H1 (cell line): ENCODE measurements at regions not wholly inside any gene's neighbourhood (a gene's known extent, or its start where the extent isn't known, plus 50 kb on each side); places are given as distances from the start of the nearest gene placed in this dataset.

Source experiments
- CTCF ChIP-seq, 3 experiments: IDR thresholded peaks; 1 replicate in 2 of 3; 2 replicates in 1 of 3; pipeline versions ENCODE4 v1.5.1 to v1.6.1; 2011; ENCODE audit warnings: low read length in 3 of 3, mild to moderate bottlenecking in 3 of 3, inconsistent platforms in 2 of 3, low read depth in 1 of 3, moderate library complexity in 1 of 3; ENCODE audit not compliant: insufficient read depth in 1 of 3; ENCODE audit errors: control extremely low read depth in 1 of 3
- EP300 ChIP-seq, 2 experiments: IDR thresholded peaks; 1 replicate in 1 of 2; 2 replicates in 1 of 2; pipeline ENCODE4 v1.6.1; 2011 to 2012; ENCODE audit warnings: low read depth in 2 of 2, low read length in 2 of 2, mild to moderate bottlenecking in 2 of 2, borderline replicate concordance in 1 of 2, inconsistent platforms in 1 of 2, moderate library complexity in 1 of 2
- EZH2 ChIP-seq: fragments of 200-600 bp; sonication (generic); IDR thresholded peaks from 2 replicates; pipeline ENCODE4 v1.7.1; 2012; ENCODE audit warnings: low read depth, mild to moderate bottlenecking, moderate library complexity, low read length, inconsistent platforms; ENCODE audit not compliant: severe bottlenecking
- MAX ChIP-seq: IDR thresholded peaks from 2 replicates; pipeline ENCODE4 v1.6.1; 2012; ENCODE audit warnings: inconsistent platforms
- NANOG ChIP-seq: IDR thresholded peaks from 2 replicates; pipeline ENCODE4 v1.6.1; 2011; ENCODE audit warnings: low read length, low read depth, mild to moderate bottlenecking, inconsistent platforms; ENCODE audit not compliant: insufficient read depth, poor library complexity, severe bottlenecking
- POLR2A ChIP-seq, 2 experiments: IDR thresholded peaks; 1 replicate in 1 of 2; 2 replicates in 1 of 2; pipeline ENCODE4 v1.6.1; 2011; ENCODE audit warnings: low read depth in 2 of 2, low read length in 2 of 2, mild to moderate bottlenecking in 2 of 2; ENCODE audit errors: control extremely low read depth in 1 of 2
- RFX5 ChIP-seq: IDR thresholded peaks from 2 replicates; pipeline ENCODE4 v1.6.1; 2011; ENCODE audit warnings: low read depth, low read length, improper control_type of control experiment, borderline replicate concordance
- SP1 ChIP-seq: IDR thresholded peaks from 2 replicates; pipeline ENCODE4 v1.6.1; 2011; ENCODE audit warnings: low read depth, low read length

- TF ChIP-seq POLR2A (IDR thresholded peaks at IDR 0.05; ENCODE audit: control extremely low read depth in 1 of 2, low read depth in 2 of 2, low read length in 2 of 2) (no peak), NANOG (no peak), CTCF (IDR thresholded peaks at IDR 0.05; ENCODE audit: control extremely low read depth in 1 of 3, insufficient read depth in 1 of 3, low read depth in 1 of 3, low read length in 3 of 3) (no peak), MAX (no peak), SP1 (no peak), EZH2 (no peak), RFX5 (no peak), EP300 (IDR thresholded peaks at IDR 0.05; ENCODE audit: borderline replicate concordance in 1 of 2, low read depth in 2 of 2, low read length in 2 of 2) (no peak)
Measured at GRCh38 chr5:163190784-163191183, 246.6 kb upstream of the CCNG1 start.
